IMR-90 (cell line): ENCODE measurements at regions not wholly inside any gene's neighbourhood (a gene's known extent, or its start where the extent isn't known, plus 50 kb on each side); places are given as distances from the start of the nearest gene placed in this dataset.

ENCODE experiments used
- ATAC-seq: fragments of 200-7000 bp; cut with Tn5 transposase; 2 replicates; pipeline ENCODE4 v1.9.1; 2020; ENCODE audit warnings: low read depth, mild to moderate bottlenecking, moderate library complexity
- BruUV-seq: library from RNA; stranded (reverse); fragments of 400-500 nt; replicated peaks from 2 replicates; lab custom pipeline; 2021; lab: Mats Ljungman, UMichigan
- CTCF ChIA-PET: fragments of 300-600 bp; formaldehyde crosslinking; extraction: SDS; loops from one replicate; lab custom pipeline; 2021; ENCODE audit warnings: antibody characterized with exemption; lab: Yijun Ruan, JAX
- POLR2A ChIA-PET: fragments of 300-600 bp; sonication (Branson Sonifier 250); formaldehyde crosslinking; loops from one replicate; lab custom pipeline; 2022; ENCODE audit warnings: antibody characterized with exemption; ENCODE audit not compliant: unreplicated experiment; lab: Charles Lee
- DNase-seq: peaks from one replicate; pipeline ENCODE4 v3.0.0; 2013
- H2AFZ ChIP-seq: replicated peaks from 2 replicates; pipeline ENCODE3; 2013; ENCODE audit warnings: low read length, mild to moderate bottlenecking; ENCODE audit not compliant: poor library complexity
- H2AK5ac ChIP-seq: 2 replicates; pipeline ENCODE4 v1.6.1; 2013; ENCODE audit warnings: low read depth, low read length, inconsistent platforms
- H2AK9ac ChIP-seq: replicated peaks from 2 replicates; pipeline ENCODE3; 2013; ENCODE audit warnings: mild to moderate bottlenecking, low read depth, low read length, moderate library complexity; ENCODE audit not compliant: poor library complexity
- H2BK120ac ChIP-seq: 2 replicates; pipeline ENCODE4 v1.6.1; 2013; ENCODE audit warnings: low read depth, low read length, inconsistent platforms
- H2BK15ac ChIP-seq: 3 replicates; pipeline ENCODE4 v1.6.1; 2013; ENCODE audit warnings: low read depth, low read length, inconsistent platforms
- H2BK20ac ChIP-seq: 2 replicates; pipeline ENCODE4 v1.6.1; 2013; ENCODE audit warnings: low read depth, mild to moderate bottlenecking, inconsistent platforms, low read length, moderate library complexity
- H2BK5ac ChIP-seq: 2 replicates; pipeline ENCODE4 v1.6.1; 2013; ENCODE audit warnings: mild to moderate bottlenecking, low read depth, low read length, inconsistent platforms; ENCODE audit not compliant: poor library complexity, severe bottlenecking
- H3K14ac ChIP-seq: replicated peaks from 2 replicates; pipeline ENCODE4 v1.6.1; 2013; ENCODE audit warnings: low read depth, low read length, inconsistent platforms
- H3K18ac ChIP-seq: 2 replicates; pipeline ENCODE4 v1.6.1; 2013; ENCODE audit warnings: low read depth, low read length, control low read depth
- H3K23ac ChIP-seq: 2 replicates; pipeline ENCODE4 v1.6.1; 2013; ENCODE audit warnings: low read depth, low read length, inconsistent platforms
- H3K27ac ChIP-seq: 2 replicates; pipeline ENCODE4 v1.5.1; 2013; ENCODE audit warnings: mild to moderate bottlenecking, control low read depth, low read length; ENCODE audit not compliant: insufficient read depth
- H3K27me3 ChIP-seq: 2 replicates; pipeline ENCODE4 v1.6.1; 2013; ENCODE audit warnings: low read length; ENCODE audit not compliant: control insufficient read depth, insufficient read depth
- H3K36me3 ChIP-seq: 2 replicates; pipeline ENCODE4 v1.6.1; 2013; ENCODE audit warnings: low read length, mixed read lengths; ENCODE audit not compliant: control insufficient read depth, insufficient read depth
- H3K4ac ChIP-seq: 2 replicates; pipeline ENCODE4 v1.6.1; 2013; ENCODE audit warnings: low read depth, low read length, inconsistent platforms
- H3K4me1 ChIP-seq: 2 replicates; pipeline ENCODE4 v1.6.1; 2013; ENCODE audit warnings: low read length, mixed read lengths; ENCODE audit not compliant: control insufficient read depth, insufficient read depth
- H3K4me2 ChIP-seq: 2 replicates; pipeline ENCODE4 v1.6.1; 2013; ENCODE audit warnings: low read depth, mild to moderate bottlenecking, control low read depth, low read length, moderate library complexity
- H3K4me3 ChIP-seq: 2 replicates; pipeline ENCODE4 v1.5.1; 2013; ENCODE audit warnings: low read depth, mild to moderate bottlenecking, control low read depth, low read length, moderate library complexity; ENCODE audit not compliant: insufficient read depth
- H3K56ac ChIP-seq: 2 replicates; pipeline ENCODE4 v1.6.1; 2013; ENCODE audit warnings: low read length, inconsistent platforms; ENCODE audit not compliant: insufficient read depth; ENCODE audit errors: extremely low read depth
- H3K79me1 ChIP-seq, 2 experiments: 2 replicates each; pipeline ENCODE4 v1.6.1; 2013; ENCODE audit warnings: low read length in 2 of 2, inconsistent platforms in 1 of 2, low read depth in 1 of 2
- H3K9ac ChIP-seq: 2 replicates; pipeline ENCODE4 v1.6.1; 2013; ENCODE audit warnings: low read depth, low read length, control low read depth
- H3K9me1 ChIP-seq: 2 replicates; pipeline ENCODE4 v1.6.1; 2013; ENCODE audit warnings: low read length, inconsistent platforms; ENCODE audit not compliant: insufficient read depth
- H3K9me3 ChIP-seq: 2 replicates; pipeline ENCODE4 v1.6.1; 2013; ENCODE audit warnings: low read length; ENCODE audit not compliant: control insufficient read depth, insufficient read depth
- H4K20me1 ChIP-seq: 2 replicates; pipeline ENCODE4 v1.6.1; 2013; ENCODE audit warnings: low read length, inconsistent platforms; ENCODE audit not compliant: insufficient read depth
- H4K5ac ChIP-seq: 2 replicates; pipeline ENCODE4 v1.6.1; 2013; ENCODE audit warnings: mild to moderate bottlenecking, low read depth, low read length, control low read depth
- H4K8ac ChIP-seq, 2 experiments: 2 replicates each; pipeline ENCODE4 v1.6.1; 2013; ENCODE audit warnings: low read depth in 2 of 2, low read length in 2 of 2, control low read depth in 1 of 2, inconsistent platforms in 1 of 2
- H4K91ac ChIP-seq: 2 replicates; pipeline ENCODE4 v1.6.1; 2013; ENCODE audit warnings: low read depth, low read length, inconsistent platforms; ENCODE audit not compliant: insufficient read depth
- BHLHE40 ChIP-seq: fragments of 150-350 bp; IDR thresholded peaks from 2 replicates; pipeline ENCODE4 v1.6.1; 2016; ENCODE audit warnings: mild to moderate bottlenecking, low read depth, low read length
- CEBPB ChIP-seq: IDR thresholded peaks from 2 replicates; pipeline ENCODE4 v1.6.1; 2012; ENCODE audit warnings: low read depth, low read length, improper control_type of control experiment
- CHD1 ChIP-seq: IDR thresholded peaks from 2 replicates; pipeline ENCODE4 v1.6.1; 2012; ENCODE audit warnings: low read depth, low read length, improper control_type of control experiment
- CTCF ChIP-seq: conservative IDR thresholded peaks from 2 replicates; pipeline ENCODE4 v1.5.1; 2012; ENCODE audit warnings: mild to moderate bottlenecking, low read depth, low read length, improper control_type of control experiment
- ELK1 ChIP-seq: fragments of 150-350 bp; IDR thresholded peaks from 2 replicates; pipeline ENCODE4 v1.6.1; 2016; ENCODE audit warnings: low read depth, mild to moderate bottlenecking, low read length, moderate library complexity, borderline replicate concordance
- MAZ ChIP-seq: IDR thresholded peaks from 2 replicates; pipeline ENCODE4 v1.6.1; 2012; ENCODE audit warnings: low read depth, mild to moderate bottlenecking, low read length, improper control_type of control experiment, moderate library complexity, borderline replicate concordance
- MXI1 ChIP-seq: IDR thresholded peaks from 2 replicates; pipeline ENCODE4 v1.6.1; 2012; ENCODE audit warnings: low read depth, mild to moderate bottlenecking, low read length, moderate library complexity, borderline replicate concordance
- POLR2A ChIP-seq: IDR thresholded peaks from 2 replicates; pipeline ENCODE4 v1.6.1; 2012; ENCODE audit warnings: mild to moderate bottlenecking, low read depth, low read length
- RAD21 ChIP-seq: IDR thresholded peaks from 2 replicates; pipeline ENCODE4 v1.6.1; 2012; ENCODE audit warnings: low read length, improper control_type of control experiment
- RCOR1 ChIP-seq: IDR thresholded peaks from 2 replicates; pipeline ENCODE4 v1.6.1; 2012; ENCODE audit warnings: mild to moderate bottlenecking, low read length, improper control_type of control experiment; ENCODE audit not compliant: insufficient replicate concordance
- SMC3 ChIP-seq: fragments of 150-350 bp; IDR thresholded peaks from 2 replicates; pipeline ENCODE4 v1.6.1; 2016; ENCODE audit warnings: low read depth, mild to moderate bottlenecking, antibody characterized with exemption, low read length, moderate library complexity
- USF2 ChIP-seq: fragments of 150-350 bp; IDR thresholded peaks from 2 replicates; pipeline ENCODE4 v1.6.1; 2017; ENCODE audit warnings: mild to moderate bottlenecking, antibody characterized with exemption, low read length, low read depth
- WGBS, 2 experiments: methylation state at CpG; one replicate each; pipeline versions ENCODE4 v1.1.5 to v1.1.7; 2013; ENCODE audit warnings: missing lambda C conversion rate in 2 of 2; ENCODE audit not compliant: insufficient read length in 1 of 2; ENCODE audit errors: extremely low coverage in 2 of 2; 5-methylcytosine and 5-hydroxymethylcytosine counted together
- dilution Hi-C: fragments of 300-500 bp; cut with HindIII; formaldehyde crosslinking; loops from one replicate; pipeline ENCODE4 v1.14.3; 2018; ENCODE audit warnings: low sequenced_read_pairs; ENCODE audit not compliant: unreplicated experiment
- in situ Hi-C: fragments of 300-500 bp; cut with MboI; formaldehyde crosslinking; loops from 3 replicates; pipeline ENCODE4 v1.14.3; 2019; ENCODE audit warnings: low sequenced_read_pairs, inconsistent platforms, mixed read lengths
- intact Hi-C: fragments of 100-400 bp; cut with micrococcal nuclease; formaldehyde crosslinking; loops from 2 replicates; pipeline ENCODE4 v1.10.0; 2022

- H3K9me1 ChIP-seq = no peaks in the 10 kb centered on the region
- H3K14ac ChIP-seq = no peak overlapping the region
- H4K20me1 ChIP-seq = no peaks in the 10 kb centered on the region
- no peaks in the 10 kb centered on the region for H3K4me1 ChIP-seq
- no peak for TF ChIP-seq BHLHE40
- no peak for TF ChIP-seq MXI1
- no peak for TF ChIP-seq POLR2A
- no peak for TF ChIP-seq USF2
- no peak for TF ChIP-seq SMC3
- TF ChIP-seq CEBPB = no peak
- TF ChIP-seq RAD21 = no peak
- TF ChIP-seq ELK1 = no peak
- TF ChIP-seq MAZ = no peak
- no peak for TF ChIP-seq CHD1
- no peak for TF ChIP-seq RCOR1
- TF ChIP-seq CTCF = no peak
- H2AK9ac ChIP-seq = no peak overlapping the region
- no peak overlapping the region for H3K4me2 ChIP-seq
- no peak for ATAC-seq
- DNase-seq = no peak
- H2AFZ ChIP-seq = no peak overlapping the region
- no peak overlapping the region for H4K91ac ChIP-seq
- H3K4me3 ChIP-seq = no peak overlapping the region
- WGBS, 2 experiments = no CpG with 5 or more reads among the region's 2 CpGs
- no peak overlapping the region for H2BK120ac ChIP-seq
- no peak overlapping the region for H4K5ac ChIP-seq
- no peak overlapping the region for H3K56ac ChIP-seq
- H3K18ac ChIP-seq = no peak overlapping the region
- H3K9me3 ChIP-seq = no peaks in the 10 kb centered on the region
- dilution Hi-C loops = no loop called here
- H2BK5ac ChIP-seq = no peak overlapping the region
- H2BK20ac ChIP-seq = no peak overlapping the region
- no peaks in the 10 kb centered on the region for H3K27me3 ChIP-seq
- H2BK15ac ChIP-seq = no peak overlapping the region
- in situ Hi-C loops = no loop called here
- no TSS peak for BruUV-seq
- no peak overlapping the region for H3K4ac ChIP-seq
- no peak overlapping the region for H3K23ac ChIP-seq
- intact Hi-C loops = no loop called here
- no peak overlapping the region for H4K8ac ChIP-seq
- POLR2A ChIA-PET = no interaction called here
- CTCF ChIA-PET = no interaction called here
- no peak overlapping the region for H2AK5ac ChIP-seq
- H3K27ac ChIP-seq = no peak overlapping the region
- no peaks in the 10 kb centered on the region for H3K36me3 ChIP-seq
- H3K9ac ChIP-seq = no peak overlapping the region
- no peaks in the 10 kb centered on the region for H3K79me1 ChIP-seq
These were observed 465.6 kb upstream of the TRIB2 start for GRCh38 chr2:12251121-12251520.
